ENCODE measurements at regions not wholly inside any gene's neighbourhood (a gene's known extent, or its start where the extent isn't known, plus 50 kb on each side); places are given as distances from the start of the nearest gene placed in this dataset.

DNA sequence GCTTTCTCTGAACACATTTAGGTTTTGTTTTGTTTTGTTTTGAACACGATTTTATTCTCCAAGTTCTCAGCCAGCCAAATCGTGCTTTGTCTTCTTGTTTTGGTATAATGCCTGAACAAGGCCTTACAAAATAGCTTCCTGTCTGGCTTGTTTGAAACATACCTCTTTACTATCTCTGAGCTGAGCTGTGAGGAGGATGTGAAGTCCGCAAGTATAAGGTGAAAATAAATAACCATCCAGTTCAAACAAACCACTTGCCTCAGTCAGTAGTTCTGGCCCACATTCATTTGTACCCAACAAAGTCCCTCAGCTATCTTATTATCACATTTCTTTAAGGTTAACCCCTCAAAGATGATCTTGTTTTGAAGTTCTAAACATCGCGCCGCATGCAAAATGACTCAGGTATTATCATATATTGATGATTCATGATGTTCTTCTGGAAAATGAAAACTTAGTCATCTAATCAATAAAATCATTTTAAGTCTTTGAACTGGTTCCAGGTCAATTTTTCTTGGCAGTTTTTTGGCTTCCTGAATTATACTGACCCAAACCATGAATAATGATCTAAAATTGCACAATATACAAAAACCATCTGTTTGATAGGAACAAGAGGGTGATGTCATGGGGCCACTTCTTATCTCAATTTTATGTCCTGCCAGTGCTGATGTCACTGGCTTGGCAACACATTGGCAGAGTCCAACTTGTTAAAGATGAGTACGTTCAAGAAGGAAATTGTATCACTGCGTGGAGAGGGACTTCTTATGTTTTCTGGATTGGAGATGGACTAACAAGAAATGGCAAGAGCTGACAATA, 694.3 kb downstream of the KCNJ2 start:
- no peak for DNase-seq (ENCODE audit: low read depth in 2 of 2)

DNA sequence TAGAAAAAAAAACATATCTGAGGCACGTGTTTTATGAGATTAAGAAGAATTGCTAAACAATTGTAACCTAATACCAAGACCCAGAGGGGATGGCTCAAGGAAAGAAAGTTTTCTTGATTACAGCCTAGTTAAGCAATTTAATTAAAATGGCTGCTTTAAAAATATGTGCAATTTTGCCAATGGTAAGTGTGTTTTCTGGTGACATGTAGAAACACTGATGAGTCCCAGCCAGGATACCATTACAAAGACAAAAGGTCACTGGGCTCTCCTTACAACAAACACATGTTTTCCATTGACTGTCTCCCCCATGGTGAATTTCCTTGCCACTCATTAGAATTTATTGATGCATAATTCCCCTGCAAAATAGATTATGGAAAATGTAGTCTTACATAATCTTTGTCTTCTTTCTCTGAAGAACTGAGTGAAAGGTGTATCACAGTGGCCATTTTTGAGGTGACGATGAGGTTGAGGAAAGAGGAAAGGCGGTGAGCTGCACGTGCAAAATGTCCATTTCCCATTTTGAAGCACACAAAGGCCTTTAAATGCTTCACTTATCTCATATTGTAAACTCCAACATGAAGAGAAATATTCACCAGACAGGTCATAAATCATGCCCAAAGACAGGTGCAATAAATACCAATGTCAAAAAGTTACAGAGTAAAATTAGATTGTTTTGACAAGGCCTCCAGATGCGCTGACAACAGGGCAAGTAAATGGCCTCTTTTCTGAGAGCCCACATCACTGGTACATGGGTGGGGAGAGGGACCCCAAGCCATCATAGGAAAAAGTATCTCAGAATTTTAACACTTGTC, 696.9 kb downstream of the KCNJ2 start:
- DNase-seq (ENCODE audit: low read depth in 2 of 2) = no peak

DNA sequence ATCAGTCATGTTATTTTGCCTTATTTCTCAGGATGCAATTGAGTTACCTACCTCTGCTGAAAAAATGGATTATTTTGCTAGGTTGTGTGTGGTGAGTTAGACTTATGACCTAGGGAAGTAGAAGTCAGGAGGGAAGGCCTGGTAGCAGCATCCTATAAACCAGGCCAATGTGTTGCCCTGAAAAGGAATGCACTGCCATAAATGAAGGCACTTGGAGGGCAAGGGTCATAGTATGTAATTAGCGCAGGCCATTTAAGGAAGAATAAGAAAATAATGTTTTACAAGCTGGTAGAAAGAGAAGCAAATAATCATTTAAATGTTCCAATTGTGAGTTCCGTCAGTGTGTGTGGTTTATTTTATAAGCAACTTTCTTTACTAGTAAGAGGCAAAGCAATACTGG, 698.8 kb downstream of the KCNJ2 start:
- no peak for DNase-seq (ENCODE audit: low read depth in 2 of 2)

DNA sequence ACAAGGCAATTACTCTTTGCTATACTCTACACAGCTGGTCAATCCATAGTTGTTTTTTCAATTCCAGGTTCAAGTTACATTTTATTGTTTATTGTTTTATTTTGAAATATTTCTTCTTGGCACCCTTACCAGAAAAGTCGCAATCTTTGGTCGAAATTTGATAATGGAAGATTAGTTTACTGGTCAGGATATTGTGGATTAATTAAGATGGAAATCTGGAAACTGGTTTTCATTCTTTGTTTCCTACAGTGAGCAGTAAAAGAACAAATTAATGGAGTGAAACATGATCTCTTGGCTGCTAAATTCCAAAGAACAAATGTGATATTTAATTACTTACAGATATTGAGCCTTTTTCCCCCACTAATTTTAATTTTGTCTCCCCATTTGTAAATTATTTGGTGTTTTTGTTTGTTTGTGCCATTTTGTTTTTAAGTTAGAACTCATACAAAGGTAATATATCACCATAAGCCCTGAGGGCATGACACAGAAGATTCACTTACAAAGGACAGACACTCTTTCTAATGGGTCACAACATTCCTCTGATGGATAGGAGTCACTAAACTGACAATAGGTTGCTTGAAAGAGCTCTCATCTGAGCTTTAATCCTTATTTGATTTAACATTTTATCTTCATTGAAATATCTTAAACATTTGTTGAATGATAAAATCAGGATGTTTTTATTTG, 700.2 kb downstream of the KCNJ2 start:
- DNase-seq (ENCODE audit: low read depth in 2 of 2) = no peak

DNA sequence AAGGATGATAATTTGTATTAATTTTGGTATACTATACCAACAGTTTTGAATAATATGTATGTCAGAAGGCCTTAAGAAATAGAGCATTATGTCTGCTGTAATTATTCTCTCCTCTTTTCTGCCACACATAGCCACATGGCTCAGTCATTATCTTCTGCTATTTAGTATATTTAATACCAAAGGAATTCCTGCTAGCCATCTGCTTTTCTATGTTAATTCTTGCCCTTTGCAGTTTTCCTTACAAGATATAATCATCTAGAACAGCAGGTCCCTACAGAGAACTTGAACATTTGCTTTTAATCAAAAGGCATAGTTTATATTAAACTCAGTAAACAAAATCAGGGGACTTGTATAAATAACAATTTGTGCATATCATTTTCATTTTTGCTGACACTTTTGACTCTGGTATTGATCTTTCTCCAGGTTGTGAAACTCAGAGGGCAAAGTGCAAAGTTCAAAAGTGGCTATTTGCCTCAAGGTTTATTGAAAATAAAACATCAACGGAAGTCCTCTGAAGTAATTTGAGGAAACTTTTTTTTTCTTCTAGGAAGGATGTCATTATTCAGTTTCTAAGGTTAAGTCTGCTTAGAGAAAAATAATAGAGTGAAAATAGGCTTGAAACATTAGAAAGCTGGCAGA, 702.0 kb downstream of the KCNJ2 start:
- no peak for DNase-seq (ENCODE audit: low read depth in 2 of 2)

DNA sequence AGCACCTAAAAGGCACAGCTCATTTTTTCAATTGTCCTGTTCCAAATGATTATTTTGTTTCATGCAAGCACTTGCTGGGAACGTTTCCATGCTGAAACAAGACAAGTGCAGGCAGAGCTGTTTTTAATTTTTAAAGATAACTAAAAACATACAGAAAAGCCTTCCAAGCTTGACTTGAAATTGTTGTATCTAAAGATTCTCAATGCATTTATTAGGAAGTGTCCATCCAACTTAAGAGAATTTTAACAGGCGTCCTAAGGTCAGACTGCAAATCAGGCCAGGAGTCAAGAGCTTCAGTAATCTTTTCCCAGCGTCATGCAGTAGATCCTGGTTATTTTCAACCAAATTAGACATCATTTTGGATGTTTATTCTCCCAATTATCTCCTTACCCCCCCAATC, 702.8 kb downstream of the KCNJ2 start:
- no peak for DNase-seq (ENCODE audit: low read depth in 2 of 2)

DNA sequence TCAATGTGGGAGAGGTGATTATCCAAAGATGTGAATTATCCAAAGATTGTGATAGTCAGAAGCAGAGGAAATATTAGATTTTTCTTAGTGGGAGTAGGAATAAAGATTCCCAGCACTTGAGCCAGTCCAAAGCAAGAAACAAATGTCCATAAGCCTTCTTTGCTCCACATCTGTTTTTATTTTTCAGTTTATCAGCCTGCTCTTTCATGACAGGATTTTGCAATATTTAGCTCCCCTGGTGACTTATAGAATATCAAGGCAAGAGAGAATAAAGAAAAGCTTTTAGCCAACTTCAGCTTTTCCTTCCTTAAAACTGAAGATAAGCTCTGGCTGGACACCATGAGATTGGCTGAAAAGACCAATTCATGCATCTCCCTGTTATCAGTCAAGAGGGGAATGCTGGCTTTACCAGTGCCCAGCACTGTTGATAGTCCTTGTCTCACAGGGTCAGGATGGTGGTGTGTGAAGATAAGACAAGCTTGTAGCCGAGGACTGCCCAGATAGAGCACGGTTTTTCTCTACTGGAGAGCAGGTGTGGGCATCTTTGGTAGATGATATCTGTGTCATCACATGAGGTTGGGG, 706.5 kb downstream of the KCNJ2 start:
- DNase-seq (ENCODE audit: low read depth in 2 of 2) = no peak

DNA sequence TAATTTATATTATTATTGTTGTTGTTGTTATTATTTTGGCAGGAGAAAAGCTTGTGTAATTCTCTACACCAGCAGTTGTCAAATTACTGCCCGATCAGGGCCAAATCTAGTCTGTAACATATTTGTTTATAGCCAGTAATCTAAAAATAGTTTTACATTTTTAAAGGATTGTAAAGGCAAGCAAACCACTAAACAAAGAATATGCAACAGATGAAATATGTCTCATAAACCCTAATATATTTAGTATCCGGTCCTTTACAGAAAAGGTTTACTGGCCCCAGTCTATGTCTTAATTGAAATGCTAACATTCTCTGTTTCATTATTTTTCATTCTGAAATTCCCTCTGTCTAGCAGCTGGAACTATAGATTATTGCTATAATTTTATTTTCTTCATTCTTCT, 709.5 kb downstream of the KCNJ2 start:
- DNase-seq (ENCODE audit: low read depth in 2 of 2) = no peak

DNA sequence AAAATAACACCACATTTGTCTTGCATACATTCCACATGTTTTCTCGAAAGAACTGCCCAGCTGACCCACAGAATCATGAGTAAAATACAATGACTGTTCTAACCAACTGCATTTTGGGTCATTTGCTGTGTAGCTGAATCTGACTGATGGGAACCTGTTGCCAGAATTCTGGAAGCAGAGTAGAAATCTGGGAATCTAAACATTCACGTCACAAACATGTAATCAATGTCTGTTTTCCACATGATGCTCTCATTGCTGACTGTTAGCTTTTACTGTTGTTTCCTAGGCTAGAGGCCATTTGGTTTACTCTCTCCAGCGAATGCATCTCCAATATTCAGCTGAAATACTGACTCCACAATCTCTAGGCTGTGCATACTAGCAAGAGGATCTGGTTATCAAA, 710.1 kb downstream of the KCNJ2 start:
- no peak for DNase-seq (ENCODE audit: low read depth in 2 of 2)

DNA sequence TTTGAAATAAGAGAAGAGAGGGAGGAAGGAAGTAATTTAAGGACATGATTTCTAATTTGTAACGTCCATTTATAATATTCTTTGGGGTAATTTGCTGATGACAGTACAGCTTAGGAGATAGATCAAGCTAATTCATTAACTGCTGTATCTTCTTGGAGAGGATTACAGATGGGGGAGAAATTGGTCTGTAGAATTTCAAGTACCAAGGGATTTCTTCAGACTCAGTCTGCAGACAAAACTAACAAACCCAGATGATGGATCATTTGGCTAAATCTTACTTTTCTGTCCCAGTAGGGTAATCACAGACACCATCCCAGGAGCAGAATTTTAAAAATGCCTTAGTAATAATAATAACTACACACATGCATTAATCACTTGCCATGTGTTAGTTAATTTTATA, 711.8 kb downstream of the KCNJ2 start:
- no peak for DNase-seq (ENCODE audit: low read depth in 2 of 2)

DNA sequence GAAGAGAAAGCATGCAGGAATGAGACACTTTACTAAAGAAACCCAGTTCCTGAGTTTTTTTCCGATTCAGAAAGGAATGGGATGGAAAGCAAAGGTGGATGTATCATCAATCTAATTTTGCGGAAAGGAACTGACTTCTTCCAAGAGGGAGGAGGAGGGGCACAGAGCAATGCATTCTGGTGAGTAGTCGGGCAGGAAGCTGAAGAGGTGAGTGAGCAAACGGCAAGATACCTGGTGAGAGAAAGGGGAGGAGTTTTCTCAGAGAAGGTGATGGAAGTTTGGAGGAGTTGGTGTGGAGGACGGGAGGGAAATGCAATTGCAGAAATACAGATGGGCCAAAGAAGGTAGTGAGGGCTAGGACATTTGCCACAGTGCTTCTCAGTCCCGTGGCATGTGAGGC, 713.2 kb downstream of the KCNJ2 start:
- no peak for DNase-seq (ENCODE audit: low read depth in 2 of 2)

DNA sequence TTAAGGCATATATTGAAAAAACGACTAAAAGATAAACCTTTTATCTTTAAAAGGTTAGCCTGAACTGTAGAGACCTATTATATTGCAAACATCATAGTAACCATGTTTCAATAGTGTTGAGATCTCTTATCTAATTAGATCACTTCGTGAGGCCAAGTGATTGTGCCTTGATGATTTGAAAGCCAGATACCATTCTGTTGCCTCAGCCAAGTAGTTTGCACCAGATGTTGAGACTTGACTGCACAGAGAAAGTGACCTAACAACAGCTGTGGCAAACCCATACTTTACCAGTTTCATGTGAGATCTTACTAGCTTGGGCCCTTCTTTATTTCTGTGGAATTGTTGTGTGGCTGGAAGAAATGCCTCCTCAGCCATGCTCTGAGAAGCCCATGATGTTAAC, 717.3 kb downstream of the KCNJ2 start:
- no peak for DNase-seq (ENCODE audit: low read depth in 2 of 2)

DNA sequence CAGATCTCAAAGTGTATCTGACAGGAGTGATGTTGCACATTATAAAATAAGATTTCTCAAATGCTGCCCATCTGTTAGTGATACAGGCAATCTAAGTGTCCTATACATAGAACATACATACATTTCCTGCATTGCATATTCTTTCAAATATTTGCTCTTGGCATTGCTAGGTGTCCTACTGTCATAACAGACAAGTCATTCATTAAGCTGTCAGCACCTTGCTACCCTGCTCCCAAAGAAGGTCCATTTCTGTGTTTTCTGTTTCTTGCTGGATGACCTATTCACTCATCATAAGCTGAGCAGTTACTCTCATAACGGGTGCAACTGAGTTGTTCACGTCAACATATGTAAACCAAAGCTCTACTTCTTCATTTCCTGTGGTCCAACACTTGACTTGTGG, 719.0 kb downstream of the KCNJ2 start:
- DNase-seq (ENCODE audit: low read depth in 2 of 2) = no peak

DNA sequence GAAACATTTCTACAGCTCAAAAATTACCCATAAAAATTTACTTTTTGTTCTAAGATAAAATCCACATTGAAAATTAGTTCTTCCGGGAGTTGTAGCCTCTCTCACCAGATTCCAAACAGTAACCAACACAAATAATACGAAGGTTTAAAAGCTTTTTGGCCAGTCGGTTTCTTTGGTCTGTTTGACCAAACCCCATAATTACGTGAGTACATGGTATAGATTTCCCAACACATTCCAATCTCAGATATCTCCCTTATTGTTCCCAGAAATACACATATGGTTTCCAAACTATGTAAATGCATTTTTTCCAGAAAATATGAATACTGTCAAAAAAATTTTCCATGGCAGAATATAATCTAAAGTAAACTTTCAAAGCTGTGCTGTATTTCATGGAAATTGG, 722.0 kb downstream of the KCNJ2 start:
- DNase-seq (ENCODE audit: low read depth in 2 of 2) = no peak

DNA sequence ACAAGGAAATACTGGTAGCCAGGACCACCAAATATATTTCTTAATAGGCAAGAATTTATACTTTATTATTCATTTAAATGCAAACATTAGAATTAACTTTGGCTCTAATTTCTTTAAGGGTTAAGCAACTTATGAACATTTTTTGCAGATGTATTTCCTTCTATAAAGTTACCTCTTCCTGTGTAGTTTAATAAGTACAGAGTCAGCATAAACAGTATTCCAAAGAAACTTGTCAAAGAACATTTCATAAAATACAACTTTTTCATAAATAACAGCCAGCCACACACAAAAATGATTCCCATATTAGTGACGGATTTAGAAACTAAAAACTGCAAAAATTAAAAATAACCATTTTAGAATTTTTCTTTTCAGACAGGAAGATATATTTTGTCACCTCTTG, 723.2 kb downstream of the KCNJ2 start:
- no peak for DNase-seq (ENCODE audit: low read depth in 2 of 2)

DNA sequence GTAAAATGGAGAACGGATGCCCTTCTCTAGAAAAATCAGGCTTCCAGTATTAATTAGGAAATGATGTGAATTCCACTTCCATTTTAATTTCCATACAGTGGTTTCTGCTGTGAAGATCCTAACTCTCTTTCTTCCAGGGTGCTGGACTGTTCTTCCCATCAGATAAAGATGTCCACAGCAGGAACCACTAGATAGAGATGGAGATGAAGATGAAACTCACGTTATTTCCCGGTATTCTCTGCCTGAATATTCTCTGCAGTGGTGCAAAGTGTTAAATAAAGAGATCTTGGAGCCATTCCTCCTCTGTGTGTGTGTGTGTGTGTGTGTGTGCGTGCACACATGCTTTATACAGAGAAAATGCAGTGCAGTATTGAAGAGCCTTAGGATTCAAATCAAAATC, 727.5 kb downstream of the KCNJ2 start:
- DNase-seq (ENCODE audit: low read depth in 2 of 2) = no peak

DNA sequence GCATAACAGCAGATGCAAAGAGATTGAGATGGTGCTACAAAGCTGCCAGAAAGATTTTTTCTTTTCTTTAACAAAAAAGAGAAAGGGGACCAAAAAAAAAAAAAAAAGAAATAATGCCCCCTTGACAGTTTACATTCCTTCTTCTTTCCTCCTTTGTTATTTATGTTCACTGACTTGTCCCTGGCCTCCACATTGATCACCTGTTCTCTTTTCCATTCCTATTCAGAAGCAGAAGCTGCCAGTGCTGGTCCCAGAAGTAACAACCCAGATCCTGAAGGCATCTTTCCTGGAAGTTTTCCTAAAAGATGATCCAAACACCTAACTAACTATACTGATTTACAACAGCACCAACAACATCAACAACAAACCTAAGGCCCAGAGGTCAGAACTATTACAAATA, 728.1 kb downstream of the KCNJ2 start:
- DNase-seq (ENCODE audit: low read depth in 2 of 2) = no peak

DNA sequence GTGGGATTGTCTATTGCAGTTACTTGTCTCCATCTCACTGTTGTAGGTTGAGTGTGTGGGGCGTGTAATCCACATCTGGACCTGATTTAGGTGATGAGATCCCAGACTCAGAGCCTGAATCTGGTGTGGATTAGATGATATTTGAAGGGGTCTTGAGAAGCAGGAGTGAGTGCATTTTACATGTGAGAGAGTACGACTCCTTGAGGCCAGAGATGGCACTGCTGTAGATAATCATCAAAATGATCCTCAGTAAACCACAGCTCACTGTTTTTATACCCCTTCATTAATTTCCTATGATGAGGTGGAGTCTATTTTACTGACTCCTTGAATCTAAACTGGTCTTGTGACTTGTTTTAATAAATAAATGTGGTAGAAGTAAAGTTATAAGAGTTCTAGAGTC, 732.5 kb downstream of the KCNJ2 start:
- no peak for DNase-seq (ENCODE audit: low read depth in 2 of 2)

DNA sequence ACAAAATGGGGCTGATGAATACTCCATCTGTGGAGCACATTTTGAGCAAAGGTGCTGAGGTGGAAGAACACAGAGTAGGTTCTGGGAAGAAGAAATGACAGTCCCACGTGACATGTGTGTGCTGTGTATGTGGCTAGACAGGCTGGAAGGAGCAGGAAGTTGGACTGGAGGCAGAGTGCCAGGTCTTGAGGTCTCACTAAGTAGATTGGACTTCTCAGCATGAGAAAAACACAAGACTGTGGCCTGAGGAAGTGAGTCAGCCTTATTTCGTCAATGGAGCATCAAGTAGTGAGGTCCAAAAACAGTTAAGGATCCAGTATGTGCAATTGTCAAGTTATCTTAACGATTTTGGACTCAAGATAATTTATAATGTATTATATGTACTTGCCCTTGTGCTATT, 736.5 kb downstream of the KCNJ2 start:
- DNase-seq (ENCODE audit: low read depth in 2 of 2) = peak in 1 of 2 donors; percentile 36

DNA sequence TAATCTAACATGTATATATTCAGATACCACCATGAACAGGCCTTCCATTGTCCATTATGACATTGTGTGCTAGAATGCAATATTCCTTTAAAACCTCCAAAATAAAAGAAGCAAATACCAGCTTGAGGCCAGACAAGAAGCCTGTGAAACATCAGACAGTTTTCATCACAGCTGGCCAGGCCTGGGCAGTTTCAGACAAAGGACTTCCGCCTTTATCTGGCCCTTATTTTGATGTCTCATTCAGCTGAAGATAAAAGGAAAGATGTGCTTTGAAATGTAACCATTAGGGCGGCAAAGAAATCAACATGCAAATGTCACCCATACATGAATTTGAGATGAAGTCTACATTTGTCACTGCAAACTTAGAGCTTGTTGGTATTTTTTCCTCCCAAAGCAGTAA, 737.5 kb downstream of the KCNJ2 start:
- DNase-seq (ENCODE audit: low read depth in 2 of 2) = no peak

DNA sequence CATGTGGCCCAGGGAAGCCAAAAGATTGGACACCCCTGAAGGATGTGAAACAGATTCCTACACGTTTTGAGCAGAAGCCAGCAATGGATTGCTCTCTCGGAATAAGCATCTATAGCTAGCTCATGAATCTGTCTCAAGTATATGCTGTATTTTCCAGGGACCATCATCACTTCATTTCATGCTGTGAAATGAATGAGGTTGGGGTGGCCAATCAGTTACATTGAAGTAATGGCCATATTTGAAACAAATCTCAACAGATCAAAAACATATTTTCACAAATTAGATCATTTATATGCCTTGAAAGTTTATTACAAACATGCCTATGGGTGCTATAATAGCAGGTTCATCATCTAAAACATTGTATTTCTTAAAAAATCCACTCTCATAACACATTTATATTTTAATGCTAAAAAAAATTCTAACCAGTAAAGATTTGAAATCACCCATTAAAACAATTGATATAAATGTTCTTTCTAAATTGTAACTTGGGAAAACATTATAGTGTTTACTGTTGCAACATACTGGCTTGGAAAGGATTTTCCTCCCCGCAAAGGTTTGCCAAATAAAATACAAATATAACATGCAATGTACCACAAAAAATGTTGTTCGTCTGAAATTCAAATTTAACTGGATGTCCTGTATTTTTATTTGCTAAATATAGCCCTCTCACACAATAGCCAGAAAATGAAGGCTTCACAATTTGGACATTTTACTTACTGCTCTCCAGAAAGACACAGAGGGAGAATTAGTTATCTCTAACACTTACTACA, 743.6 kb downstream of the KCNJ2 start:
- DNase-seq (ENCODE audit: low read depth in 2 of 2) = no peak

Data from lung microvascular endothelial cell (primary cell).